OCI-LY7 (cell line): ENCODE measurements at regions not wholly inside any gene's neighbourhood (a gene's known extent, or its start where the extent isn't known, plus 50 kb on each side); places are given as distances from the start of the nearest gene placed in this dataset.

Source experiments
- CTCF ChIP-seq: fragments of 200-600 bp; sonication (generic); conservative IDR thresholded peaks from 2 replicates; pipeline ENCODE4 v1.5.1; 2014; ENCODE audit warnings: mild to moderate bottlenecking, antibody characterized with exemption, low read length, moderate library complexity, mixed read lengths
- EZH2phosphoT487 ChIP-seq: fragments of 200-600 bp; sonication (generic); IDR thresholded peaks from 2 replicates; pipeline ENCODE4 v1.6.1; 2018; ENCODE audit warnings: low read depth, borderline replicate concordance, mild to moderate bottlenecking, mixed run types, antibody characterized with exemption, low read length, moderate library complexity, mixed read lengths

DNA sequence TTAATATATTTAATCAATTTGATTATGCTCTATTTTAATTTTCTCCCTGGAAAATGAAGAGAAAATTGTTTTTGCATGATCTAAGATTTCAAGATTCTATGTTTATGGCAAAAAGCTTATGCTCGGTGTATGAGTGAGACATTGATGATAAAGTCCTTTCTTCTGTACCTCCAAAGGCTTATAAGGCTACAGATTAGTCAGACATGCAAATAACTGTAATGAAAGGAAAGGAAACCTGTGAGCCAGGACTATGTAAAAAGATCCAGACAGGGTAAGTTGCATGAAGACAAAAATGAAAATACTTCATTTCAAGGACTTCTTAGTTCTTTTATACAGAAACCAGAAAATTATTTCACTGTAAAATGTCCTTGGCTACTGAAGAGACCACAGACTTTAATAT, 52.2 kb upstream of the EDIL3 start:
- TF ChIP-seq CTCF, result no peak
- no peak for TF ChIP-seq EZH2phosphoT487
